IMR-90 (cell line): ENCODE measurements at regions not wholly inside any gene's neighbourhood (a gene's known extent, or its start where the extent isn't known, plus 50 kb on each side); places are given as distances from the start of the nearest gene placed in this dataset.

Experiments
- ATAC-seq: fragments of 200-7000 bp; cut with Tn5 transposase; 2 replicates; pipeline ENCODE4 v1.9.1; 2020; ENCODE audit warnings: low read depth, mild to moderate bottlenecking, moderate library complexity
- BruUV-seq: library from RNA; stranded (reverse); fragments of 400-500 nt; replicated peaks from 2 replicates; lab custom pipeline; 2021; lab: Mats Ljungman, UMichigan
- CTCF ChIA-PET: fragments of 300-600 bp; formaldehyde crosslinking; extraction: SDS; loops from one replicate; lab custom pipeline; 2021; ENCODE audit warnings: antibody characterized with exemption; lab: Yijun Ruan, JAX
- POLR2A ChIA-PET: fragments of 300-600 bp; sonication (Branson Sonifier 250); formaldehyde crosslinking; loops from one replicate; lab custom pipeline; 2022; ENCODE audit warnings: antibody characterized with exemption; ENCODE audit not compliant: unreplicated experiment; lab: Charles Lee
- DNase-seq: peaks from one replicate; pipeline ENCODE4 v3.0.0; 2013
- H2AFZ ChIP-seq: replicated peaks from 2 replicates; pipeline ENCODE3; 2013; ENCODE audit warnings: low read length, mild to moderate bottlenecking; ENCODE audit not compliant: poor library complexity
- H2AK5ac ChIP-seq: 2 replicates; pipeline ENCODE4 v1.6.1; 2013; ENCODE audit warnings: low read depth, low read length, inconsistent platforms
- H2AK9ac ChIP-seq: replicated peaks from 2 replicates; pipeline ENCODE3; 2013; ENCODE audit warnings: mild to moderate bottlenecking, low read depth, low read length, moderate library complexity; ENCODE audit not compliant: poor library complexity
- H2BK120ac ChIP-seq: 2 replicates; pipeline ENCODE4 v1.6.1; 2013; ENCODE audit warnings: low read depth, low read length, inconsistent platforms
- H2BK15ac ChIP-seq: 3 replicates; pipeline ENCODE4 v1.6.1; 2013; ENCODE audit warnings: low read depth, low read length, inconsistent platforms
- H2BK20ac ChIP-seq: 2 replicates; pipeline ENCODE4 v1.6.1; 2013; ENCODE audit warnings: low read depth, mild to moderate bottlenecking, inconsistent platforms, low read length, moderate library complexity
- H2BK5ac ChIP-seq: 2 replicates; pipeline ENCODE4 v1.6.1; 2013; ENCODE audit warnings: mild to moderate bottlenecking, low read depth, low read length, inconsistent platforms; ENCODE audit not compliant: poor library complexity, severe bottlenecking
- H3K14ac ChIP-seq: replicated peaks from 2 replicates; pipeline ENCODE4 v1.6.1; 2013; ENCODE audit warnings: low read depth, low read length, inconsistent platforms
- H3K18ac ChIP-seq: 2 replicates; pipeline ENCODE4 v1.6.1; 2013; ENCODE audit warnings: low read depth, low read length, control low read depth
- H3K23ac ChIP-seq: 2 replicates; pipeline ENCODE4 v1.6.1; 2013; ENCODE audit warnings: low read depth, low read length, inconsistent platforms
- H3K27ac ChIP-seq: 2 replicates; pipeline ENCODE4 v1.5.1; 2013; ENCODE audit warnings: mild to moderate bottlenecking, control low read depth, low read length; ENCODE audit not compliant: insufficient read depth
- H3K27me3 ChIP-seq: 2 replicates; pipeline ENCODE4 v1.6.1; 2013; ENCODE audit warnings: low read length; ENCODE audit not compliant: control insufficient read depth, insufficient read depth
- H3K36me3 ChIP-seq: 2 replicates; pipeline ENCODE4 v1.6.1; 2013; ENCODE audit warnings: low read length, mixed read lengths; ENCODE audit not compliant: control insufficient read depth, insufficient read depth
- H3K4ac ChIP-seq: 2 replicates; pipeline ENCODE4 v1.6.1; 2013; ENCODE audit warnings: low read depth, low read length, inconsistent platforms
- H3K4me1 ChIP-seq: 2 replicates; pipeline ENCODE4 v1.6.1; 2013; ENCODE audit warnings: low read length, mixed read lengths; ENCODE audit not compliant: control insufficient read depth, insufficient read depth
- H3K4me2 ChIP-seq: 2 replicates; pipeline ENCODE4 v1.6.1; 2013; ENCODE audit warnings: low read depth, mild to moderate bottlenecking, control low read depth, low read length, moderate library complexity
- H3K4me3 ChIP-seq: 2 replicates; pipeline ENCODE4 v1.5.1; 2013; ENCODE audit warnings: low read depth, mild to moderate bottlenecking, control low read depth, low read length, moderate library complexity; ENCODE audit not compliant: insufficient read depth
- H3K56ac ChIP-seq: 2 replicates; pipeline ENCODE4 v1.6.1; 2013; ENCODE audit warnings: low read length, inconsistent platforms; ENCODE audit not compliant: insufficient read depth; ENCODE audit errors: extremely low read depth
- H3K79me1 ChIP-seq, 2 experiments: 2 replicates each; pipeline ENCODE4 v1.6.1; 2013; ENCODE audit warnings: low read length in 2 of 2, inconsistent platforms in 1 of 2, low read depth in 1 of 2
- H3K9ac ChIP-seq: 2 replicates; pipeline ENCODE4 v1.6.1; 2013; ENCODE audit warnings: low read depth, low read length, control low read depth
- H3K9me1 ChIP-seq: 2 replicates; pipeline ENCODE4 v1.6.1; 2013; ENCODE audit warnings: low read length, inconsistent platforms; ENCODE audit not compliant: insufficient read depth
- H3K9me3 ChIP-seq: 2 replicates; pipeline ENCODE4 v1.6.1; 2013; ENCODE audit warnings: low read length; ENCODE audit not compliant: control insufficient read depth, insufficient read depth
- H4K20me1 ChIP-seq: 2 replicates; pipeline ENCODE4 v1.6.1; 2013; ENCODE audit warnings: low read length, inconsistent platforms; ENCODE audit not compliant: insufficient read depth
- H4K5ac ChIP-seq: 2 replicates; pipeline ENCODE4 v1.6.1; 2013; ENCODE audit warnings: mild to moderate bottlenecking, low read depth, low read length, control low read depth
- H4K8ac ChIP-seq, 2 experiments: 2 replicates each; pipeline ENCODE4 v1.6.1; 2013; ENCODE audit warnings: low read depth in 2 of 2, low read length in 2 of 2, control low read depth in 1 of 2, inconsistent platforms in 1 of 2
- H4K91ac ChIP-seq: 2 replicates; pipeline ENCODE4 v1.6.1; 2013; ENCODE audit warnings: low read depth, low read length, inconsistent platforms; ENCODE audit not compliant: insufficient read depth
- BHLHE40 ChIP-seq: fragments of 150-350 bp; IDR thresholded peaks from 2 replicates; pipeline ENCODE4 v1.6.1; 2016; ENCODE audit warnings: mild to moderate bottlenecking, low read depth, low read length
- CEBPB ChIP-seq: IDR thresholded peaks from 2 replicates; pipeline ENCODE4 v1.6.1; 2012; ENCODE audit warnings: low read depth, low read length, improper control_type of control experiment
- CHD1 ChIP-seq: IDR thresholded peaks from 2 replicates; pipeline ENCODE4 v1.6.1; 2012; ENCODE audit warnings: low read depth, low read length, improper control_type of control experiment
- FOS ChIP-seq: fragments of 150-350 bp; IDR thresholded peaks from 2 replicates; pipeline ENCODE4 v1.6.1; 2016; ENCODE audit warnings: low read depth, low read length
- MAFK ChIP-seq: IDR thresholded peaks from 2 replicates; pipeline ENCODE4 v1.6.1; 2012; ENCODE audit warnings: low read depth, low read length, improper control_type of control experiment
- MAZ ChIP-seq: IDR thresholded peaks from 2 replicates; pipeline ENCODE4 v1.6.1; 2012; ENCODE audit warnings: low read depth, mild to moderate bottlenecking, low read length, improper control_type of control experiment, moderate library complexity, borderline replicate concordance
- MXI1 ChIP-seq: IDR thresholded peaks from 2 replicates; pipeline ENCODE4 v1.6.1; 2012; ENCODE audit warnings: low read depth, mild to moderate bottlenecking, low read length, moderate library complexity, borderline replicate concordance
- NFE2L2 ChIP-seq: fragments of 150-350 bp; IDR thresholded peaks from 2 replicates; pipeline ENCODE4 v1.6.1; 2016; ENCODE audit warnings: low read depth, mild to moderate bottlenecking, low read length
- POLR2A ChIP-seq: IDR thresholded peaks from 2 replicates; pipeline ENCODE4 v1.6.1; 2012; ENCODE audit warnings: mild to moderate bottlenecking, low read depth, low read length
- RAD21 ChIP-seq: IDR thresholded peaks from 2 replicates; pipeline ENCODE4 v1.6.1; 2012; ENCODE audit warnings: low read length, improper control_type of control experiment
- RCOR1 ChIP-seq: IDR thresholded peaks from 2 replicates; pipeline ENCODE4 v1.6.1; 2012; ENCODE audit warnings: mild to moderate bottlenecking, low read length, improper control_type of control experiment; ENCODE audit not compliant: insufficient replicate concordance
- RFX5 ChIP-seq: IDR thresholded peaks from 2 replicates; pipeline ENCODE4 v1.8.0; 2012; ENCODE audit warnings: low read depth, mild to moderate bottlenecking, low read length, moderate library complexity
- SMC3 ChIP-seq: fragments of 150-350 bp; IDR thresholded peaks from 2 replicates; pipeline ENCODE4 v1.6.1; 2016; ENCODE audit warnings: low read depth, mild to moderate bottlenecking, antibody characterized with exemption, low read length, moderate library complexity
- WGBS, 2 experiments: methylation state at CpG; one replicate each; pipeline versions ENCODE4 v1.1.5 to v1.1.7; 2013; ENCODE audit warnings: missing lambda C conversion rate in 2 of 2; ENCODE audit not compliant: insufficient read length in 1 of 2; ENCODE audit errors: extremely low coverage in 2 of 2; 5-methylcytosine and 5-hydroxymethylcytosine counted together
- dilution Hi-C: fragments of 300-500 bp; cut with HindIII; formaldehyde crosslinking; loops from one replicate; pipeline ENCODE4 v1.14.3; 2018; ENCODE audit warnings: low sequenced_read_pairs; ENCODE audit not compliant: unreplicated experiment
- in situ Hi-C: fragments of 300-500 bp; cut with MboI; formaldehyde crosslinking; loops from 3 replicates; pipeline ENCODE4 v1.14.3; 2019; ENCODE audit warnings: low sequenced_read_pairs, inconsistent platforms, mixed read lengths
- intact Hi-C: fragments of 100-400 bp; cut with micrococcal nuclease; formaldehyde crosslinking; loops from 2 replicates; pipeline ENCODE4 v1.10.0; 2022
- TF ChIP-seq, protein P1 (sequence below): fragments of 150-350 bp; IDR thresholded peaks from 2 replicates; pipeline ENCODE4 v1.6.1; 2017; ENCODE audit warnings: mild to moderate bottlenecking, antibody characterized with exemption, low read length, low read depth
- TF ChIP-seq, protein P2 (sequence below): conservative IDR thresholded peaks from 2 replicates; pipeline ENCODE4 v1.5.1; 2012; ENCODE audit warnings: mild to moderate bottlenecking, low read depth, low read length, improper control_type of control experiment
- TF ChIP-seq, protein P3 (sequence below): fragments of 150-350 bp; IDR thresholded peaks from 2 replicates; pipeline ENCODE4 v1.6.1; 2016; ENCODE audit warnings: low read depth, mild to moderate bottlenecking, low read length, moderate library complexity, borderline replicate concordance

DNA sequence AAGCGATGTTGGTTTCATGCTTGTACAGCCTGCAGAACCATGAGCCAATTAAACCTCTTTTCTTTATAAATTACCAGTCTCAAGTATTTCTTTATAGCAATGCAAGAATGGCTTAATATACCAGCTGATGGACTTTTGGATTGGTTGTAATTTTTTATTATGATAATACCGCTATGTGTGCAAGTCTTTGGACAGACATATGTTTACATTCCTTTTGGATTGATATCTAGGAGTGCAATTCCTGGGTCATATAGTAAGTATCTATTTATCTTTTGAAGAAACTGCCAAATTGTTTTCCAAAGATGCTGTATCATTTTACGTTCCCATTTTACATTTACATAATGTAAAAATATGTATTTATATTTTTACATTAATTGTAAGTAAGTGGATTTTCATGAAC is 81.2 kb upstream of the PIP4K2A start:
- no peak overlapping the region for H3K9ac ChIP-seq
- H3K27ac ChIP-seq, result no peak overlapping the region
- no peaks in the 10 kb centered on the region for H3K79me1 ChIP-seq
- WGBS, 2 experiments, result no CpG with 5 or more reads among the region's 3 CpGs
- no peak overlapping the region for H3K4me2 ChIP-seq
- TF ChIP-seq CEBPB (no peak), SMC3 (no peak), BHLHE40 (no peak), MXI1 (no peak), POLR2A (no peak), NFE2L2 (no peak), MAFK (no peak), RAD21 (no peak), FOS (no peak), RCOR1 (no peak), CHD1 (no peak), RFX5 (no peak), MAZ (no peak)
- TF ChIP-seq, protein P1, sequence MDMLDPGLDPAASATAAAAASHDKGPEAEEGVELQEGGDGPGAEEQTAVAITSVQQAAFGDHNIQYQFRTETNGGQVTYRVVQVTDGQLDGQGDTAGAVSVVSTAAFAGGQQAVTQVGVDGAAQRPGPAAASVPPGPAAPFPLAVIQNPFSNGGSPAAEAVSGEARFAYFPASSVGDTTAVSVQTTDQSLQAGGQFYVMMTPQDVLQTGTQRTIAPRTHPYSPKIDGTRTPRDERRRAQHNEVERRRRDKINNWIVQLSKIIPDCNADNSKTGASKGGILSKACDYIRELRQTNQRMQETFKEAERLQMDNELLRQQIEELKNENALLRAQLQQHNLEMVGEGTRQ, result no peak
- TF ChIP-seq, protein P2, sequence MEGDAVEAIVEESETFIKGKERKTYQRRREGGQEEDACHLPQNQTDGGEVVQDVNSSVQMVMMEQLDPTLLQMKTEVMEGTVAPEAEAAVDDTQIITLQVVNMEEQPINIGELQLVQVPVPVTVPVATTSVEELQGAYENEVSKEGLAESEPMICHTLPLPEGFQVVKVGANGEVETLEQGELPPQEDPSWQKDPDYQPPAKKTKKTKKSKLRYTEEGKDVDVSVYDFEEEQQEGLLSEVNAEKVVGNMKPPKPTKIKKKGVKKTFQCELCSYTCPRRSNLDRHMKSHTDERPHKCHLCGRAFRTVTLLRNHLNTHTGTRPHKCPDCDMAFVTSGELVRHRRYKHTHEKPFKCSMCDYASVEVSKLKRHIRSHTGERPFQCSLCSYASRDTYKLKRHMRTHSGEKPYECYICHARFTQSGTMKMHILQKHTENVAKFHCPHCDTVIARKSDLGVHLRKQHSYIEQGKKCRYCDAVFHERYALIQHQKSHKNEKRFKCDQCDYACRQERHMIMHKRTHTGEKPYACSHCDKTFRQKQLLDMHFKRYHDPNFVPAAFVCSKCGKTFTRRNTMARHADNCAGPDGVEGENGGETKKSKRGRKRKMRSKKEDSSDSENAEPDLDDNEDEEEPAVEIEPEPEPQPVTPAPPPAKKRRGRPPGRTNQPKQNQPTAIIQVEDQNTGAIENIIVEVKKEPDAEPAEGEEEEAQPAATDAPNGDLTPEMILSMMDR, result no peak
- TF ChIP-seq, protein P3, sequence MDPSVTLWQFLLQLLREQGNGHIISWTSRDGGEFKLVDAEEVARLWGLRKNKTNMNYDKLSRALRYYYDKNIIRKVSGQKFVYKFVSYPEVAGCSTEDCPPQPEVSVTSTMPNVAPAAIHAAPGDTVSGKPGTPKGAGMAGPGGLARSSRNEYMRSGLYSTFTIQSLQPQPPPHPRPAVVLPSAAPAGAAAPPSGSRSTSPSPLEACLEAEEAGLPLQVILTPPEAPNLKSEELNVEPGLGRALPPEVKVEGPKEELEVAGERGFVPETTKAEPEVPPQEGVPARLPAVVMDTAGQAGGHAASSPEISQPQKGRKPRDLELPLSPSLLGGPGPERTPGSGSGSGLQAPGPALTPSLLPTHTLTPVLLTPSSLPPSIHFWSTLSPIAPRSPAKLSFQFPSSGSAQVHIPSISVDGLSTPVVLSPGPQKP, result no peak
- no peaks in the 10 kb centered on the region for H3K27me3 ChIP-seq
- H2AK5ac ChIP-seq, result no peak overlapping the region; the same call in 1 of the 2 replicates
- BruUV-seq, result no TSS peak
- H2AFZ ChIP-seq, result peak overlapping the region; percentile 36
- H3K14ac ChIP-seq, result no peak overlapping the region
- H3K9me3 ChIP-seq, result 0 out of 2 replicates have a peak, but pooled peaks cover 2% of the 10 kb centered on the region
- H3K9me1 ChIP-seq, result no peaks in the 10 kb centered on the region
- H3K18ac ChIP-seq, result no peak overlapping the region
- H4K91ac ChIP-seq, result no peak overlapping the region
- H3K4me1 ChIP-seq, result no peaks in the 10 kb centered on the region; the same call in 1 of the 2 replicates
- ATAC-seq (peak; percentile 69), DNase-seq (peak; percentile 56)
- no peak overlapping the region for H4K5ac ChIP-seq
- no peak overlapping the region for H3K23ac ChIP-seq
- no peak overlapping the region for H2BK20ac ChIP-seq
- H4K20me1 ChIP-seq, result no peaks in the 10 kb centered on the region
- no peak overlapping the region for H2AK9ac ChIP-seq
- no peak overlapping the region; the same call in 2 of the 3 replicates for H2BK15ac ChIP-seq
- no peaks in the 10 kb centered on the region for H3K36me3 ChIP-seq
- peak overlapping the region; percentile 42; the same call in 1 of the 2 replicates for H3K4ac ChIP-seq
- no peak overlapping the region for H2BK5ac ChIP-seq
- no peak overlapping the region for H3K4me3 ChIP-seq
- in situ Hi-C loops (no loop called here), intact Hi-C loops (no loop called here), dilution Hi-C loops (no loop called here)
- no peak overlapping the region for H2BK120ac ChIP-seq
- H4K8ac ChIP-seq, result peak overlapping the region in 1 of 2 experiments; percentile 7; a peak in 1 of 4 replicates
- POLR2A ChIA-PET, result no interaction called here
- no peak overlapping the region for H3K56ac ChIP-seq
- CTCF ChIA-PET, result interaction anchor here (1.1 kb wide), 1 partner anchor 16 kb away, joined by 3 read pairs; no protein-coding TSS in a partner anchor
